Breast epithelium (tissue), 4 donors: ENCODE measurements at regions not wholly inside any gene's neighbourhood (a gene's known extent, or its start where the extent isn't known, plus 50 kb on each side); places are given as distances from the start of the nearest gene placed in this dataset.

Source experiments
- DNase-seq, 2 donors: peaks; one replicate each; pipeline ENCODE4 v3.0.0-alpha.2; 2019; ENCODE audit warnings: low spot score in 2 of 2
- H3K27ac ChIP-seq, 2 donors: fragments of 200-600 bp; sonication (generic) in 1 of 2; one replicate each; pipeline ENCODE4 v1.5.1; 2016 to 2019; ENCODE audit warnings: mild to moderate bottlenecking in 1 of 2
- H3K27me3 ChIP-seq, 2 donors: fragments of 200-600 bp; sonication (generic) in 1 of 2; one replicate each; pipeline versions ENCODE4 v1.5.1 to v1.6.0; 2017 to 2019; ENCODE audit warnings: control low read depth in 1 of 2, mild to moderate bottlenecking in 1 of 2
- H3K36me3 ChIP-seq: fragments of 200-600 bp; one replicate; pipeline ENCODE4 v1.5.1; 2019
- H3K4me1 ChIP-seq, 2 donors: fragments of 200-600 bp; sonication (generic); one replicate each; pipeline ENCODE4 v1.5.1; 2016 to 2019; ENCODE audit warnings: control low read depth in 1 of 2
- H3K4me3 ChIP-seq, 3 donors: fragments of 200-600 bp; sonication (generic); 1 replicate in 2 of 3; 2 replicates in 1 of 3; pipeline ENCODE4 v1.5.1; 2016 to 2019; ENCODE audit warnings: mild to moderate bottlenecking in 3 of 3, moderate library complexity in 2 of 3
- H3K9me3 ChIP-seq, 2 donors: fragments of 200-600 bp; sonication (generic) in 1 of 2; one replicate each; pipeline ENCODE4 v1.5.1; 2016 to 2019; ENCODE audit warnings: control low read depth in 1 of 2
- CTCF ChIP-seq, 3 donors: fragments of 450-650 bp; IDR thresholded peaks; one replicate each; pipeline ENCODE4 v1.5.1; 2016 to 2017; ENCODE audit warnings: antibody characterized with exemption in 3 of 3, mild to moderate bottlenecking in 3 of 3, moderate library complexity in 3 of 3
- POLR2A ChIP-seq: fragments of 450-650 bp; IDR thresholded peaks from one replicate; pipeline ENCODE4 v1.6.1; 2016; ENCODE audit warnings: antibody characterized with exemption, mild to moderate bottlenecking, moderate library complexity
- POLR2AphosphoS5 ChIP-seq, 3 donors: sonication (generic); formaldehyde crosslinking; IDR thresholded peaks; one replicate each; pipeline ENCODE4 v1.6.1; 2017; ENCODE audit warnings: antibody characterized with exemption in 3 of 3
- intact Hi-C: fragments of 100-400 bp; cut with DNase I; formaldehyde crosslinking; loops from one replicate; pipeline ENCODE4 v1.15.1; 2023; ENCODE audit warnings: low total_unique reads

GRCh38 chr10:30256084-30256483, 93.0 kb downstream of the MTPAP start:
- Histone ChIP-seq H3K36me3 (no peaks in the 10 kb centered on the region), H3K27me3 (no peaks in the 10 kb centered on the region), H3K27ac (no peak overlapping the region), H3K9me3 (peaks cover 0 to 14% of the 10 kb centered on the region in 2 donors), H3K4me1 (no peaks in the 10 kb centered on the region), H3K4me3 (no peak overlapping the region)
- no peak for DNase-seq
- intact Hi-C loops, result no loop called here
- TF ChIP-seq POLR2AphosphoS5 (IDR thresholded peaks at IDR 0.05) (no peak), CTCF (IDR thresholded peaks at IDR 0.05) (no peak), POLR2A (no peak)

- intact Hi-C loops, result no loop called here
- TF ChIP-seq POLR2AphosphoS5 (IDR thresholded peaks at IDR 0.05), result no peak
- no peak for TF ChIP-seq CTCF (IDR thresholded peaks at IDR 0.05)
- TF ChIP-seq POLR2A, result no peak
- no peak overlapping the region for H3K4me3 ChIP-seq
These were observed 94.2 kb downstream of the MTPAP start for GRCh38 chr10:30254926-30255325.

DNA sequence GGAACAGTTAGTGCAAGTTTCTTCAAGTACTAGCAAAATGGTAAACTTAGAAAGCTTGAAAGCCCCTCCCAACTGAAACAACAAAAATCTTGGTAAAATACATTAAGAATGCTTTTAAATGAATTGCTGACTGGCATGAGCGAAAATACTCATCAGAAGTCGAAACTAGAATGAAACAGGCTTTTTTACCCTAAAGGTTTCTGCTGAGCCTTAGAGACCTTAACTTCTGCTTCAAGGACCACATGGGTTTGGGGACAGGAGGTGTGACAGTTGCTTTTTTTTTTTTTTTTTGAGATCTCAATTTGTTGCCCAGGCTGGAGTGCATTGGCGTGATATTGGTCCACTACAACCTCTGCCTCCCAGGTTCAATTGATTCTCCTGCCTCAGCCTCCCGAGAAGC, 100.3 kb downstream of the MTPAP start:
- H3K4me1 ChIP-seq, result no peaks in the 10 kb centered on the region
- TF ChIP-seq POLR2AphosphoS5 (IDR thresholded peaks at IDR 0.05) (no peak), CTCF (IDR thresholded peaks at IDR 0.05) (no peak), POLR2A (no peak)
- H3K4me3 ChIP-seq, result no peak overlapping the region
- no peaks in the 10 kb centered on the region for H3K36me3 ChIP-seq
- H3K27ac ChIP-seq, result no peak overlapping the region
- H3K27me3 ChIP-seq, result no peaks in the 10 kb centered on the region
- DNase-seq, result no peak
- intact Hi-C loops, result no loop called here
- H3K9me3 ChIP-seq, result peaks cover 0 to 9% of the 10 kb centered on the region in 2 donors

More at GRCh38 chr10:30254926-30255325, 94.2 kb downstream of the MTPAP start:
- H3K27ac ChIP-seq, result no peak overlapping the region
- no peak for DNase-seq
- H3K27me3 ChIP-seq, result no peaks in the 10 kb centered on the region
- no peaks in the 10 kb centered on the region for H3K4me1 ChIP-seq
- peaks cover 0 to 14% of the 10 kb centered on the region in 2 donors for H3K9me3 ChIP-seq
- H3K36me3 ChIP-seq, result no peaks in the 10 kb centered on the region

DNA sequence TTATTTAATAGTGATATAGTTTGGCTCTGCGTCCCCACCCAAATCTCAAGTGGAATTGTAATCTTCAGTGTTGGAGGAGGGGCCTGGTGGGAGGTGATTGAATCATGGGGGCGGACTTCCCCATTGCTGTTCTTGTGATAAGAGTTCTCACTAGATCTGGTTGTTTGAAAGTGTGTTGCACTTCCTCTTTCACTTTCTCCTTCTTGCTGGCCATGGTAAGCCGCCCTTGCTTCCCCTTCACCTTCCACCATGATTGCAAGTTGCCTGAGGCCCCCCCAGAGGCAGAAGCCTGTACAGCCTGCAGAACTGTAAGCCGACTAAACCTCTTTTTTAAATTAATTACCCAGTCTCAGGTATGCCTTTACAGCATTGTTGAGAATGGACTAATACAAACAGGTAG, 101.4 kb downstream of the MTPAP start:
- TF ChIP-seq POLR2AphosphoS5 (IDR thresholded peaks at IDR 0.05) (no peak), POLR2A (no peak), CTCF (IDR thresholded peaks at IDR 0.05) (no peak)
- Histone ChIP-seq H3K4me1 (no peaks in the 10 kb centered on the region), H3K36me3 (no peaks in the 10 kb centered on the region), H3K27ac (no peak overlapping the region), H3K4me3 (no peak overlapping the region), H3K27me3 (no peaks in the 10 kb centered on the region), H3K9me3 (no peaks in the 10 kb centered on the region)
- no peak for DNase-seq
- intact Hi-C loops, result no loop called here

- H3K27me3 ChIP-seq, result no peaks in the 10 kb centered on the region
- H3K4me1 ChIP-seq, result no peaks in the 10 kb centered on the region
- H3K9me3 ChIP-seq, result no peaks in the 10 kb centered on the region
- no peak overlapping the region for H3K27ac ChIP-seq
- intact Hi-C loops, result no loop called here
- DNase-seq, result no peak
- no peak overlapping the region for H3K4me3 ChIP-seq
- TF ChIP-seq POLR2A (no peak), CTCF (IDR thresholded peaks at IDR 0.05) (no peak), POLR2AphosphoS5 (IDR thresholded peaks at IDR 0.05) (no peak)
- no peaks in the 10 kb centered on the region for H3K36me3 ChIP-seq
These were observed 107.5 kb downstream of the MTPAP start for GRCh38 chr10:30241422-30242110.
